ENCODE measurements at regions not wholly inside any gene's neighbourhood (a gene's known extent, or its start where the extent isn't known, plus 50 kb on each side); places are given as distances from the start of the nearest gene placed in this dataset.

GRCh38 chr4:179344861-179345260 lies 1902.6 kb upstream of the AGA start:
- Histone ChIP-seq H3K4me1 (ENCODE audit: insufficient read depth, low read length, poor library complexity, severe bottlenecking) (no peaks in the 10 kb centered on the region), H3K4me3 (ENCODE audit: low read depth, low read length, poor library complexity, severe bottlenecking) (no peak overlapping the region), H3K9me3 (ENCODE audit: low read depth, low read length, poor library complexity, severe bottlenecking) (no peaks in the 10 kb centered on the region), H3K27ac (ENCODE audit: low read depth, low read length, poor library complexity, severe bottlenecking) (no peak overlapping the region), H3K36me3 (ENCODE audit: insufficient read depth, low read length, poor library complexity, severe bottlenecking) (no peaks in the 10 kb centered on the region), H3K27me3 (replicated peaks; ENCODE audit: insufficient read depth, low read depth, low read length, poor library complexity) (no peaks in the 10 kb centered on the region)
- ChIA-PET CTCF (no interaction called here), POLR2A (ENCODE audit: low non-redundant PET) (no interaction called here)
- no TSS peak for BruUV-seq (replicated peaks)
- no peak for DNase-seq (ENCODE audit: low spot score)
- no peak for TF ChIP-seq EZH2 (IDR thresholded peaks at IDR 0.05; ENCODE audit: borderline replicate concordance, low read depth, low read length, poor library complexity, severe bottlenecking)
- TF ChIP-seq CTCF (conservative IDR thresholded peaks at IDR 0.05; ENCODE audit: low read depth, low read length) = no peak
- intact Hi-C loops (cut with micrococcal nuclease; ENCODE audit: unreplicated experiment) = no loop called here

- DNase-seq (ENCODE audit: low spot score) = no peak
- CTCF ChIA-PET = no interaction called here
- intact Hi-C loops (cut with micrococcal nuclease; ENCODE audit: unreplicated experiment) = no loop called here
- no peaks in the 10 kb centered on the region for H3K9me3 ChIP-seq (ENCODE audit: low read depth, low read length, poor library complexity, severe bottlenecking)
- no peaks in the 10 kb centered on the region for H3K27me3 ChIP-seq (replicated peaks; ENCODE audit: insufficient read depth, low read depth, low read length, poor library complexity)
- H3K27ac ChIP-seq (ENCODE audit: low read depth, low read length, poor library complexity, severe bottlenecking) = no peak overlapping the region
- no peaks in the 10 kb centered on the region for H3K4me1 ChIP-seq (ENCODE audit: insufficient read depth, low read length, poor library complexity, severe bottlenecking)
- POLR2A ChIA-PET (ENCODE audit: low non-redundant PET) = no interaction called here
- TF ChIP-seq CTCF (conservative IDR thresholded peaks at IDR 0.05; ENCODE audit: low read depth, low read length) = no peak
- no peak for TF ChIP-seq EZH2 (IDR thresholded peaks at IDR 0.05; ENCODE audit: borderline replicate concordance, low read depth, low read length, poor library complexity, severe bottlenecking)
- no peak overlapping the region for H3K4me3 ChIP-seq (ENCODE audit: low read depth, low read length, poor library complexity, severe bottlenecking)
- H3K36me3 ChIP-seq (ENCODE audit: insufficient read depth, low read length, poor library complexity, severe bottlenecking) = no peaks in the 10 kb centered on the region
- BruUV-seq (replicated peaks) = no TSS peak
Measured at GRCh38 chr4:179352221-179352620, 1910.0 kb upstream of the AGA start.

- Histone ChIP-seq H3K27me3 (replicated peaks; ENCODE audit: insufficient read depth, low read depth, low read length, poor library complexity) (no peaks in the 10 kb centered on the region), H3K36me3 (ENCODE audit: insufficient read depth, low read length, poor library complexity, severe bottlenecking) (no peaks in the 10 kb centered on the region), H3K4me3 (ENCODE audit: low read depth, low read length, poor library complexity, severe bottlenecking) (no peak overlapping the region), H3K4me1 (ENCODE audit: insufficient read depth, low read length, poor library complexity, severe bottlenecking) (no peaks in the 10 kb centered on the region), H3K9me3 (ENCODE audit: low read depth, low read length, poor library complexity, severe bottlenecking) (no peaks in the 10 kb centered on the region), H3K27ac (ENCODE audit: low read depth, low read length, poor library complexity, severe bottlenecking) (no peak overlapping the region)
- intact Hi-C loops (cut with micrococcal nuclease; ENCODE audit: unreplicated experiment) = no loop called here
- no TSS peak for BruUV-seq (replicated peaks)
- POLR2A ChIA-PET (ENCODE audit: low non-redundant PET) = no interaction called here
- TF ChIP-seq CTCF (conservative IDR thresholded peaks at IDR 0.05; ENCODE audit: low read depth, low read length) (no peak), EZH2 (IDR thresholded peaks at IDR 0.05; ENCODE audit: borderline replicate concordance, low read depth, low read length, poor library complexity, severe bottlenecking) (no peak)
- DNase-seq (ENCODE audit: low spot score) = no peak
- CTCF ChIA-PET = no interaction called here
Measured at GRCh38 chr4:179353786-179354185, 1911.5 kb upstream of the AGA start.
